NCI-H2171 (cell line): ENCODE measurements at regions not wholly inside any gene's neighbourhood (a gene's known extent, or its start where the extent isn't known, plus 50 kb on each side); places are given as distances from the start of the nearest gene placed in this dataset.

Experiments used
- DNase-seq: peaks from one replicate; lab custom pipeline; 2025; lab: John Stamatoyannopoulos, UW

- DNase-seq = no peak
Measured at GRCh38 chr12:115185506-115185905, 501.5 kb upstream of the TBX3 start.

GRCh38 chr12:115183752-115184151 is 499.8 kb upstream of the TBX3 start:
- no peak for DNase-seq

- DNase-seq = no peak
Measured at GRCh38 chr12:115177899-115178298, 493.9 kb upstream of the TBX3 start.

- no peak for DNase-seq
Measured at GRCh38 chr12:115176741-115177400, 492.9 kb upstream of the TBX3 start.

GRCh38 chr12:115174920-115175319 is 490.9 kb upstream of the TBX3 start:
- no peak for DNase-seq

GRCh38 chr12:115172521-115172920 is 488.5 kb upstream of the TBX3 start:
- DNase-seq = no peak

- DNase-seq = no peak
Measured at GRCh38 chr12:115169981-115170380, 486.0 kb upstream of the TBX3 start.

- no peak for DNase-seq
Measured at GRCh38 chr12:115166698-115167315, 482.8 kb upstream of the TBX3 start.

GRCh38 chr12:115163710-115164109 is 479.7 kb upstream of the TBX3 start:
- DNase-seq = no peak

- DNase-seq = no peak
Measured at GRCh38 chr12:115160271-115161128, 476.5 kb upstream of the TBX3 start.

- no peak for DNase-seq
Measured at GRCh38 chr12:115158816-115159215, 474.8 kb upstream of the TBX3 start.

GRCh38 chr12:115155665-115156645 is 472.0 kb upstream of the TBX3 start:
- DNase-seq = no peak

- DNase-seq = no peak
Measured at GRCh38 chr12:115149685-115150378, 465.9 kb upstream of the TBX3 start.

- no peak for DNase-seq
Measured at GRCh38 chr12:115149279-115149678, 465.3 kb upstream of the TBX3 start.

- DNase-seq = no peak
Measured at GRCh38 chr12:115147916-115148315, 463.9 kb upstream of the TBX3 start.

- no peak for DNase-seq
Measured at GRCh38 chr12:115146453-115146852, 462.5 kb upstream of the TBX3 start.

GRCh38 chr12:115144425-115144824 is 460.4 kb upstream of the TBX3 start:
- no peak for DNase-seq

- no peak for DNase-seq
Measured at GRCh38 chr12:115140981-115141655, 457.1 kb upstream of the TBX3 start.

GRCh38 chr12:115137812-115138521 is 454.0 kb upstream of the TBX3 start:
- no peak for DNase-seq

- no peak for DNase-seq
Measured at GRCh38 chr12:115135800-115136211, 451.8 kb upstream of the TBX3 start.
